ENCODE measurements at regions not wholly inside any gene's neighbourhood (a gene's known extent, or its start where the extent isn't known, plus 50 kb on each side); places are given as distances from the start of the nearest gene placed in this dataset.

GRCh38 chr11:116686866-116687265 lies 85.9 kb downstream of the BUD13 start:
- TF ChIP-seq EZH2 (IDR thresholded peaks at IDR 0.05; ENCODE audit: borderline replicate concordance, low read length) (no peak), CTCF (conservative IDR thresholded peaks at IDR 0.05 in 1 of 2, IDR thresholded peaks at IDR 0.05 in 1 of 2; ENCODE audit: extremely low read depth in 1 of 2, insufficient read depth in 1 of 2, low read depth in 1 of 2, low read length in 2 of 2) (no peak)

All from mammary epithelial cell (primary cell).